CD4-positive, alpha-beta T cell treated with Interleukin-15 for 4 hours (primary cell): ENCODE measurements at regions not wholly inside any gene's neighbourhood (a gene's known extent, or its start where the extent isn't known, plus 50 kb on each side); places are given as distances from the start of the nearest gene placed in this dataset.

Experiments
- DNase-seq: peaks from one replicate; pipeline ENCODE4 v3.0.0-alpha.2; 2020; ENCODE audit warnings: low spot score

DNA sequence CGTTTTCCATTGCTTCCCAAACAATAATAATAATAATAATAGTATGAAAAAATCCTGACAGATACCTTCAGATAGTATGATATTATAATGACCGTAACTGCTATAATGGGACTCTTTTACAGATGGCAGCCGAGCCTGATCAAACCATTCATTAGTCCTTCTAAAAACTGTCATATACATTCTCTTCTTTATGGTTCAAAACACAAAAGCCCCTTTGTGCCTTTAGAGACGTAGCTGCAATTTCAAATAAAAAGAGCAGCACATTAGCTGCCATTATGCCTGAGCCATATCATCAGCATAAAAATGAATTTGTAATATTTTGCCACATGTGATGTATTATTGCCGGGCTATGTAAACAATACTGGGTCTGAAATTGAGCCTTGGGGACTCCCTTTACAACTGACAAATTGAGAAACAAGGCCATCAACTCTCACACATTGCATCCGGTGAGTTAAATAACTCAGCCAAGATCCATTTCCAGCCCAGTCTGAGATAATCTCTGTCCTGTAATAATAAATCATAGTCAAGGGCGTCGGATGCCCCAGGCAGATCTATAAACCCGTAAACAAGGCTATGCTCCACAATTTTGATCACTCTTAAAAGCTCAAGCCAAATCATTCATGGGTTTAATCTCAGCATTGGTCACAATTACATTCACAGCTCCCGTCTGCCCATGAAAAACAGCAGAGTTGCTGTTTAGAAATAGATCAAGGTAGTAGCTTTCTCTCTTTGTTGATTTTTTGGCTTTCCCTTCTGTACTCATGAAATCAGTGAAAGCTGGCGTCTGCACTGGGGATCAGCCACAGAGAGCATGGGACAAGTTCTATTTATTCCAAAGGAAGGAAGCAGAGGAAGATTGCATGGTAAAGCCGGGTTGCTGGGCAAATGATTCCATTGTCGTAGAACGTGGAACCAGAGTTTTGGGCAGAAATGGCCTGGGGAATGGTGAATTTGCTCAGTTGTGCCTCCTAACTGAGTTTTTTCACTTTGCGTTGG lies 150.1 kb upstream of the BMPER start:
- no peak for DNase-seq

DNA sequence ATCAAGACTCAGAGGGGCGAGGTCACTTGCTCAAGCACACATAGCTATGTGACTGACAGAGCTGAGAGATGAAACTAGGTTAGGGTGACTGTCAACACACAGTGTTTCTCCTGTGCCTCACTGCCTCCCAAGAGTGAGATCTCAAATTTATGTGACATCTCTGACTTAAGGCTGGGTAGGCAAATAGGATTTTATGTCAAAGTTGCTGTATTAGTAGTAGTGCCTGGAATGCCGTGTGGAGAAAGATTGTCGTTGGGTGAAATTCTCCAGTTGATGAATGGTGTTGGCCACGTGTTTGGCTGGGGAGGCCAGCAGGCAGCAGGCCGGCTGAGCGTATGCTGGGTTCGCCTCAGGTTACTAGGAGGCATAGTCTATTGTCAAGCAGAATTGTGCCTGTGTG lies 148.3 kb upstream of the BMPER start:
- no peak for DNase-seq

DNA sequence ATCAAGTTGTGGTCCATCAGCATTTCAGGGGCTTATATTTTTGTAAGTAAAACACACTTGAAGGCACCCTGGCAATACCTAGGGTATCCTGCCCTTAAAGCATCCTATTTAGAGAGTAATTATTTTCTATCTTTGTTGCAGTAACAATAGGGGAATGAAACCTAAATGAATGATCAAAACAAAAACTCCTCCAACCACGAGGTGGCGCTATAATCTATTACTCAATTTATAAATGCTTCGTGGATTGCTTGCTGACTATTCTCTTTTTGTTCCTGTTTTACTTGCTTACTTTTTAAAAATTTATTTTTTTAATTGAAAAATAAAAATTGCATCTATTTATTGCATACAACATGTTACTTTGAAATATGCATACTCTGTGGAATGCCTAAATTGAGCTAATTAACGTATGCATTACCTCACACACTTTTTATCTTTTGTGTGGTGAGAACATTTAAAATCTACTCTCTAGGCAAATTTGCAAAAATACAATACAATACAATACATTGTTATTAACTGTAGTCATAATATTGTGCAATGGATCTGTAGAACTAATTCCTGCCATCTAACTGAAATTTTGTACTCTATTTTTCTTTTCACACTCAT lies 147.7 kb upstream of the BMPER start:
- DNase-seq: peak; percentile 7

GRCh38 chr7:33760146-33760545 lies 145.2 kb upstream of the BMPER start:
- no peak for DNase-seq

- DNase-seq: no peak
Measured at GRCh38 chr7:33760834-33761233, 144.5 kb upstream of the BMPER start.

- DNase-seq: no peak
Measured at GRCh38 chr7:33761449-33762080, 143.8 kb upstream of the BMPER start.

DNA sequence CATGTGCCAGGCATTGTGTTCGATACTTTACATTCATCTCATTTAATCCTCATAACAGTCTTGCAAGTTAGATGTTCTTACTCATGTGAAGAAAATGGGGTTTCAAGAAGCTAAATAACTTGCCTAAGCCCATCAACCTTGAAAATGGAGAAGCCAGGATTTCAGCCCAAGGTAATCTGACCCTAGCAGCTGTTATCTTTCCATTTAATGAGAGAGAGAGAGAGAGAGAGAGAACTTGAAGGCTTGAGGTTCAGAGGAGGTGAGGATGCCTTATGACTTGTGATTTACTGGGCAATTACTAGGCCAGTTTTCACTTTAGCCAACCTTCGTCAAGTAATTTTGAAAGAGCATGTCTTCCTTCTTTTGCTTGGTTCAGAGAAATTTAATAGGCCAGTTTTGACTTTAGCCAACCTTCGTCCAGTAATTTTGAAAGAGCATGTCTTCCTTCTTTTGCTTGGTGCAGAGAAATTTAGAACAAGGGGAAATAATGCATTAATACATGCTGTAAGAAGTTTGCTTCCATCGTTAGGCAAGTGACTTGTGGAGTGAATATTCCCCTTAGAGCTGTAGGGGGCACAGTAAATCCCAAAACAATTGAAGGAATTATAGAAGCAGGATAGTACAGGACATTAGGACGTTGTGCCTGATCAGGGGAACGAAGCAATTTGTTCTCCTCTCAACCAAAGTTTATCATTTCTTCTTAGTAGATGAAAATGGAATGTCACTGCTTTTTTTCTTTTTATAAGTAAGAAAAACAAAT lies 143.0 kb upstream of the BMPER start:
- DNase-seq: no peak

GRCh38 chr7:33762911-33763306 lies 142.4 kb upstream of the BMPER start:
- no peak for DNase-seq

DNA sequence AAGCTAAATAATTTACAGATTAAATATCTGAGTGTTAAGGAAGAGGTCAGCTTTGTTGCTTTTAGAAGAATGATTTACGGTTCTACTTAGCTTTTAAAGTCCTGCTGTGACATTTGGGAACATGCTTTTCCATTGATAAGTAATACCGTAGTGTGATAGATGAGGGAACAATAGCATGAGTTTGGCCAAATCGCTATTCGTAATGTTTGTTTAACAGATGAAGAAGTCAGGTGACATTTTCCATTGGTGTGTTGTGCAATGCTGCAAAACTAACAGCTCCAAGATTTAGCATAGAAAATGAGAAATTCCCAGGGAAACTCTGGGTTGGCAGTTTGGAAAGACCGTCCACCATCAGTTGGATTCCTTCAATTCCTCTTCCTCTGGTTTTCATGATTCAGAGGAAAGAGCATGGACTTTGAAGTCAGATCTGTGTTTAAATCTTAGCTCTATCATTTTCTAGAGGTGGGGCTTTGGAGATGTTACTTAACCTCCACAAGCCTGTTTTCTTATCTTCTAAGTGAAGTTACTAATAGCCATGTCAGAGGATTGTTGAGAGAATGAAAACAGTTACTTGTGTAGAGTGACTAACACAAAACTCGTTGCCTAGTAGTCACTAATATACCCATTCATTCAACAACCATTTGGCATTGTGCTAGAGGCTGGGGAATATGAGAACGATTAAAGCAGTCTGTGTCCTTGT lies 140.4 kb upstream of the BMPER start:
- DNase-seq: no peak

DNA sequence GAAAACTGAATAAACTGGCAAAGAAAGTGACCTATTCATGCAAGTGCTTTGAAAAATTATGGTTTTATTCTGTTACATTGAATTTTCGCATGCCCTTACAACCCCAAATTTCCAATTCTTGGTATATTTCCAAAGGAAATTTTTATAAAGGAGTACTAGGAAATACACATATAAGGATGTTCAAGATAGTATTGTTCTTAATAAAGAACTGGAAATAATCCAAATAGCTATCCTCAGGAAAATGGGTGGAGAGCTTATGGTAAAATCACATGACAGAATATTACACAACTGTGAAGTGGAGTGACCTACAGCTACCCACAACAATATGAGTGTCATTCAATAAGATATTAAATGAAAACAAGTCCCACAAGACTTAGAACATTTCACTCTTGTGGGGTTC lies 138.9 kb upstream of the BMPER start:
- DNase-seq: no peak

DNA sequence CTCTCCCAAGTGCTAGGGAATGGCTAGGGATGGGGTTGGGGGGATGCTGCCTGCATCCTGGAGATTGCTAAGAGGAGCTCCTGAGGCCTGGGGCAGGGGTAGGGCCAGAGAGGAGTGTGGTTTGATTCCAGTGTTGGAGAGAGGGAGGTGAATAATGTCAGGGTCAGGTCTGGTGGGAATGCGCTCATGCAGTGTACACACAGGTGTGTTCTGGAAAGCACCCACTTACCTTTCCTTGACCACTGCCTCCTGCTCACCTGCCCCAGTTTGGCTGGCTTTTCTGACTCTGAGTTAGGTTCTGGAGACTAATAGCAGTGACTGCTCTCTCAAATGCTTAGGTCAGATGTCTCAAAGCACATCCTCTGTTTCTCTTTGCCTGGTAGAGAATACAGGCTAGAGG lies 135.4 kb upstream of the BMPER start:
- no peak for DNase-seq

DNA sequence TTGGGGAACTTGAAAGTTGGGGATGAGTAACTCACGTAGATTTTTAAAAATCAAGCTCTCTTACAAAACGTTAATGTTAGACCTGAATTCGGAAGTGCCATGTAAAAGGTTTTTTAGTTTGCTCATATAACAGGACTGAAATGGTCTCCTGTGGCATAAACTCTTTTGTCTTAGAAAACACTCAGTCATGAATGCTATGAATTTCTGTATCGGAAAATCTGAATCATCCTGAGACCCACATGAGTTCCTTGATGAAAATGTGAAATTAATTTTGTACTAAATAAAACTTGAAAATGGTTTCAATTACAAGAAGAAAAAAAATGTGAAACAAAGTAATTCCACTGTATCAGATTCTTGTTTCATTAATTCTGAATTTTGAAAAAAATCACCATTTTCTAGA lies 134.8 kb upstream of the BMPER start:
- DNase-seq: no peak

DNA sequence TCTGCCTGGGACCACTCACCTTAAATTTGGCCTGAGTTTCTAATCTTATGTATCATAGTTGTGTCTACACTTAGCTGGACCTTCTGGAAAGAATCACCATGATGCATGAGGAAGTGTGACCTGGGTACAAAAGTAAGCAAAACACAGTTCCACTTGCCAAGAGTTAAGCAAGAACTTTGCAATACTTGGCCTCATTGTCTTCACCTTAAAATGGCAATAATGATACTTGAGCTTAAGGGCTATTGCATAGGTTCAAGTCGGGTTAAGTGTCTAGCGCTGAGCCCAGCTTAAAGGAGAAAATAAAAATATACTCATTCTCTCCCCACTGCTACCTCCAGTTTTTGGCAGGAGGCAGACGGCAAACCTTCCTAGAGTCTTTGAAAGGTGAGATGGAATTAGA lies 133.9 kb upstream of the BMPER start:
- DNase-seq: no peak

DNA sequence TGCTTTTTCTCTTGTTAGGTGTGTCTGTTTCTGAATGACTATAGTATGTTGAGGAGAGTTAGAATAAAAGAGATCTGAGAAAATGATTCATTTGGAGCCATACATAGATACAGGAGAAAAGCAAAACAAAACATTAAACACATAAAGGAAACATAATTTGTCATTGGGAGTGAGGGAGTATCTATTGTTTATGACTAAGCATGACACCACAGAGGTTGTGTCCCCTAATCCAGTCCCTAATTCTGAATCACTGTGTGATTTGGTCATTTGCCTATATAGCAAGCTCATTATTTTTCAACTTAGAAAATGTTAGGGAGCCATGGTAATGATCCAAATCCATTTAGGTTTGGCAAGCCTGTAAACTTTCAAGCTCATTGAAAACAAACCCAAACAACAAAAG lies 132.3 kb upstream of the BMPER start:
- no peak for DNase-seq

DNA sequence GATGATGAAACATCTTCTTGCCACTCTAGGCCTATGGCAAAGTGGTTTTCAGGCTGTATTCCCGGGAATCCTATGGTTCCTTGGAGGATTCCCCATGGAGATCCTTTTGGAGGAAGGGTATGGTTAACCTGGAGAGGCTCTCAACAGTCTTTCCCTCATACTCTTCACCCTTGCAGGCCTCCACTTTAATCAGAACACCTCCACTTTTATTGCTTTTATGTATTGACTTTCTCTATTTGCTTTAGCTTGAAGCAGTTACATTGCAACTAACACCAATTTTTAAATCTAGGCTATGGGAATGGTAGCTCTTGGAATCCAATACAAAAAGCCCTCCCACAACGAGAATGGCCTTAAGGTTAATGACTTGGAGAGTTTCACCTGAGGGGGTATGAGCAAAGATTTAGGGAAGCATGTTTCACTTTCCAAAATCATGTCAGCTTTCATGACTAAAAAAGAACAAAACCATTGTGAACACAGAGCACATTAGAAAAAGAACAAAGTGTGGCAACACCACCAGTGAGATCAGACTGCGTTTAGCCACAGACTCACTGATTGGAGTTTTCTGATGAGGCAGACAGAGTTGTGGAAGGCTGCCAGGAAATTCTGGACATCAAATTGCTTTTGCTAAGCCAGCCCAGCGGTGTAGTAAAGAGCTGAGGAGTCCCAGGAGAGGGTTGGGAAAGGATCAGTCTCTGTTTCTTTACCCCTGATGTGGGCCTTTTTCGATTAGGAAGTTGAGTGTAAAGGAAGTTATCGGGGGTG lies 130.4 kb upstream of the BMPER start:
- DNase-seq: no peak

DNA sequence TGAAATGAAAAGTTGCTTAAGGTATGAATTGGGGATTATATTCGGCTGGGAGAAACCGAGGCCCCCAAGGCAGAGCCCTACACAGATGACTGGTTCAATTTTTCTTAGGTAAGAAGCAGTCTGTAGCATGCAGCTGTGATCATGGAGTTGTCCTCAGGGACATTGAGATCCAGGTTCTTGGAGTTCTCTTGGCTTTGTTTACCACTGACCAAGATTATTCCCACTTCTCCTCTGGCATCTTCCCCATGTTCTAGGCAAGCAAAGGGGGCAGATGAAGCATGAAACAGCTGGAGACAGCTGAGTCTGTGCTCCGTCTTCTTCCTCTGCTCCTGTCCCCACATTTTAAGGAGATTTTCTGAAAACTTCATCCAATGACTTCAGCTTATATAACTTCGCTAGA lies 129.5 kb upstream of the BMPER start:
- DNase-seq: no peak

DNA sequence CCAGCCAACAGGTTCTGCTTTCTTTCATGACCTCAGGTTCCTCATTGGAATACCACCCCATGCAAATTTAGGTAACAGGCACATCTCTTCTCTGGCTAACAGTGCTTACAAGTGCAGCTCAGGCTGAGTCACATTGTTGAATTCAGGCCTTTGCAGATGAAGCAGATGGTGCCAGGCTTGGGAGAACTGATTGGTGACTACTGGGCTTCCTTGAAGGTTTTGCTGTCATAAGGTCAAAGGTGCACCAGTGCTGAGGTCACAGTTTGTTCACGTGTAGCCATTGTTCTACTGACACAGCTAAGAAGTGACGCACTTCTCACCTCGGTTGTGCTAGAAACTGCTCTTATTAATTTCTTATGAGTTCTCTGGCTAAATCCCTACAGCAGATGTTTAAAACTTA lies 128.6 kb upstream of the BMPER start:
- DNase-seq: no peak

- DNase-seq: no peak
Measured at GRCh38 chr7:33778195-33778594, 127.1 kb upstream of the BMPER start.

- DNase-seq: no peak
Measured at GRCh38 chr7:33779216-33779615, 126.1 kb upstream of the BMPER start.

GRCh38 chr7:33781167-33781566 lies 124.2 kb upstream of the BMPER start:
- no peak for DNase-seq

DNA sequence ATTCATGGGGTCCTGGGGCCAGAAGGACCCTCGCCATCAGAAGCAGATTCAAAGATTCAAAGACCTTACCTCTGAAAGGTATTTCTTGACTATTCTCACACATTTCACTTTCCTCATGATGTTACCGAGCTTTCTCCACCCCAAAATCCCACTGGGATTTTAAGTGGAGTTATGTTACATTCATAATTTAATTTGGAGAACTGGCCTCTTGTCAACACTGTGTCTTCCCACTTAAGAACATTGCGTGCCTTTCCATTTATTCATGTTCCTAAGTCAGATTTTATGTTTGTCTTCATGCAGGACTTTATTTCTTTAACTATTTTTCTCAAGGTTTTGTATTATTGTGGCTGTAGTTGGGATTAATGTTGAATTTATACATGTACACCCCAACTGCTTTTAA lies 123.5 kb upstream of the BMPER start:
- DNase-seq: no peak
